HCT116 (cell line): ENCODE measurements at regions not wholly inside any gene's neighbourhood (a gene's known extent, or its start where the extent isn't known, plus 50 kb on each side); places are given as distances from the start of the nearest gene placed in this dataset.

Source experiments
- ATAC-seq: fragments of 200-7000 bp; cut with Tn5 transposase; 2 replicates; pipeline ENCODE4 v1.9.1; 2020; ENCODE audit warnings: mild to moderate bottlenecking, moderate library complexity
- BruUV-seq: library from RNA; stranded (reverse); fragments of 400-500 nt; replicated peaks from 2 replicates; lab custom pipeline; 2021; lab: Mats Ljungman, UMichigan
- CTCF ChIA-PET: fragments of 300-600 bp; sonication (Branson Sonifier 250); formaldehyde crosslinking; loops from one replicate; lab custom pipeline; 2021; ENCODE audit warnings: antibody characterized with exemption; lab: Charles Lee
- POLR2A ChIA-PET: fragments of 300-600, 350-600 bp; sonication (Branson Sonifier 250); formaldehyde crosslinking; loops from one replicate; lab custom pipeline; 2021; ENCODE audit warnings: antibody characterized with exemption; lab: Charles Lee
- RAD21 ChIA-PET, 2 experiments: fragments of 300-600 bp; sonication (Branson Sonifier 250); formaldehyde crosslinking; loops; one replicate each; lab custom pipeline; 2023; ENCODE audit warnings: low total read pairs in 2 of 2; ENCODE audit not compliant: uncharacterized antibody in 2 of 2, unreplicated experiment in 2 of 2, low non-redundant PET in 1 of 2; lab: Charles Lee
- DNase-seq: peaks from one replicate; pipeline ENCODE4 v3.0.0-alpha.2; 2010; ENCODE audit warnings: low read depth, low spot score
- H2AFZ ChIP-seq: fragments of 200-600 bp; shearing (Covaris generic), sonication (generic); 2 replicates; pipeline ENCODE4 v1.6.1; 2017; ENCODE audit warnings: low read depth, mixed run types, mixed read lengths, antibody characterized with exemption, low read length; ENCODE audit not compliant: poor library complexity, severe bottlenecking
- H3K27ac ChIP-seq: 2 replicates; pipeline ENCODE4 v1.5.1; 2012; ENCODE audit warnings: low read depth, low read length
- H3K27me3 ChIP-seq: fragments of 200-600 bp; sonication (generic); 2 replicates; pipeline ENCODE4 v1.6.1; 2016; ENCODE audit warnings: mixed run types, low read length, mixed read lengths; ENCODE audit not compliant: insufficient read depth
- H3K36me3 ChIP-seq, 2 experiments: fragments of 200-500 bp in 1 of 2; fragments of 200-600 bp in 1 of 2; sonication (Bioruptor generic) in 1 of 2; sonication (generic) in 1 of 2; 2 replicates each; pipeline versions ENCODE4 v1.5.1 to v1.6.1; 2014 to 2016; ENCODE audit warnings: low read length in 2 of 2, inconsistent platforms in 1 of 2, mixed read lengths in 1 of 2, mixed run types in 1 of 2; ENCODE audit not compliant: insufficient read depth in 2 of 2, control insufficient read depth in 1 of 2
- H3K4me1 ChIP-seq, 2 experiments: fragments of 200-600 bp in 1 of 2; sonication (generic) in 1 of 2; 2 replicates each; pipeline versions ENCODE4 v1.5.1 to v1.6.1; 2012 to 2017; ENCODE audit warnings: low read length in 2 of 2, inconsistent platforms in 1 of 2, mild to moderate bottlenecking in 1 of 2, mixed read lengths in 1 of 2, mixed run types in 1 of 2, moderate library complexity in 1 of 2; ENCODE audit not compliant: insufficient read depth in 2 of 2, control insufficient read depth in 1 of 2
- H3K4me2 ChIP-seq: fragments of 200-600 bp; sonication (generic); 2 replicates; pipeline ENCODE4 v1.6.1; 2017; ENCODE audit warnings: mixed run types, low read length, mixed read lengths
- H3K4me3 ChIP-seq, 2 experiments: fragments of 200-600 bp in 1 of 2; sonication (generic) in 1 of 2; replicated peaks in 1 of 2; 2 replicates each; pipeline ENCODE4 v1.5.1; 2011 to 2016; ENCODE audit warnings: low read length in 2 of 2, control low read depth in 1 of 2, low read depth in 1 of 2, mild to moderate bottlenecking in 1 of 2, mixed read lengths in 1 of 2, mixed run types in 1 of 2
- H3K79me2 ChIP-seq: fragments of 200-600 bp; sonication (generic); 2 replicates; pipeline ENCODE4 v1.6.1; 2017; ENCODE audit warnings: mild to moderate bottlenecking, mixed run types, low read length, moderate library complexity, mixed read lengths; ENCODE audit not compliant: insufficient read depth
- H3K9ac ChIP-seq: fragments of 200-600 bp; sonication (generic); 2 replicates; pipeline ENCODE4 v1.6.1; 2016; ENCODE audit warnings: low read length, mixed read lengths
- H3K9me2 ChIP-seq: fragments of 200-600 bp; sonication (generic), shearing (Covaris generic); 2 replicates; pipeline ENCODE4 v1.6.1; 2017; ENCODE audit warnings: mixed run types, mild to moderate bottlenecking, moderate library complexity; ENCODE audit not compliant: insufficient read depth
- H3K9me3 ChIP-seq, 2 experiments: fragments of 200-500 bp in 1 of 2; fragments of 200-600 bp in 1 of 2; sonication (Bioruptor generic) in 1 of 2; sonication (generic) in 1 of 2; 2 replicates each; pipeline ENCODE4 v1.6.1; 2014 to 2017; ENCODE audit warnings: low read length in 2 of 2, mixed read lengths in 2 of 2, inconsistent platforms in 1 of 2, low read depth in 1 of 2, mild to moderate bottlenecking in 1 of 2, mixed run types in 1 of 2, moderate library complexity in 1 of 2; ENCODE audit not compliant: control insufficient read depth in 1 of 2, insufficient read depth in 1 of 2
- H4K20me1 ChIP-seq: fragments of 200-600 bp; sonication (generic), shearing (Covaris generic); 2 replicates; pipeline ENCODE4 v1.6.1; 2017; ENCODE audit warnings: mixed run types, mild to moderate bottlenecking, moderate library complexity; ENCODE audit not compliant: insufficient read depth
- CEBPB ChIP-seq: IDR thresholded peaks from 2 replicates; pipeline ENCODE4 v1.6.1; 2012; ENCODE audit warnings: low read depth
- CTCF ChIP-seq, 3 experiments: fragments of 200-600 bp in 1 of 3; sonication (generic) in 1 of 3; IDR thresholded peaks in 2 of 3; conservative IDR thresholded peaks in 1 of 3; 2 replicates each; pipeline ENCODE4 v1.5.1; 2012 to 2017; ENCODE audit warnings: low read depth in 2 of 3, low read length in 2 of 3, antibody characterized with exemption in 1 of 3, borderline replicate concordance in 1 of 3, control low read depth in 1 of 3, mild to moderate bottlenecking in 1 of 3, mixed read lengths in 1 of 3, mixed run types in 1 of 3, moderate library complexity in 1 of 3; ENCODE audit not compliant: insufficient read depth in 1 of 3
- ELF1 ChIP-seq: IDR thresholded peaks from 2 replicates; pipeline ENCODE4 v1.6.1; 2012; ENCODE audit warnings: low read depth, borderline replicate concordance
- EZH2 ChIP-seq: fragments of 200-600 bp; sonication (generic); IDR thresholded peaks from 2 replicates; pipeline ENCODE4 v1.6.1; 2017; ENCODE audit warnings: antibody characterized with exemption, mixed run types
- EZH2phosphoT487 ChIP-seq: fragments of 200-600 bp; IDR thresholded peaks from 2 replicates; pipeline ENCODE4 v1.6.1; 2018; ENCODE audit warnings: antibody characterized with exemption, borderline replicate concordance
- FOSL1 ChIP-seq: IDR thresholded peaks from 2 replicates; pipeline ENCODE4 v1.6.1; 2012; ENCODE audit warnings: low read depth
- MAX ChIP-seq: IDR thresholded peaks from 2 replicates; pipeline ENCODE4 v1.6.1; 2012
- POLR2A ChIP-seq: IDR thresholded peaks from 2 replicates; pipeline ENCODE4 v1.7.0; 2011; ENCODE audit warnings: borderline replicate concordance; ENCODE audit not compliant: insufficient read depth, insufficient read length; ENCODE audit errors: extremely low read depth
- POLR2AphosphoS5 ChIP-seq: IDR thresholded peaks from 2 replicates; pipeline ENCODE4 v1.6.1; 2011; ENCODE audit warnings: mild to moderate bottlenecking, low read depth, low read length, moderate library complexity
- RAD21 ChIP-seq: IDR thresholded peaks from 2 replicates; pipeline ENCODE4 v1.6.1; 2012; ENCODE audit warnings: low read depth, mild to moderate bottlenecking
- SIN3A ChIP-seq: IDR thresholded peaks from 2 replicates; pipeline ENCODE4 v1.6.1; 2012; ENCODE audit warnings: low read depth
- SP1 ChIP-seq: IDR thresholded peaks from 2 replicates; pipeline ENCODE4 v1.6.1; 2012; ENCODE audit warnings: low read depth
- TCF7L2 ChIP-seq: IDR thresholded peaks from 2 replicates; pipeline ENCODE4 v1.7.0; 2011; ENCODE audit warnings: borderline replicate concordance, inconsistent platforms; ENCODE audit not compliant: insufficient read depth, insufficient read length; ENCODE audit errors: extremely low read depth
- ZFX ChIP-seq: fragments of 450-650 bp; IDR thresholded peaks from 2 replicates; pipeline ENCODE4 v1.6.1; 2017
- ZNF274 ChIP-seq: fragments of 200-500 bp; sonication (Bioruptor generic); IDR thresholded peaks from 2 replicates; pipeline ENCODE4 v1.6.1; 2014; ENCODE audit warnings: mild to moderate bottlenecking, low read depth, low read length, inconsistent platforms
- intact Hi-C: fragments of 100-400 bp; cut with micrococcal nuclease; formaldehyde crosslinking; loops from 2 replicates; pipeline ENCODE4 v1.10.0; 2022
- TF ChIP-seq, protein P1 (sequence below): IDR thresholded peaks from 2 replicates; pipeline ENCODE4 v1.6.1; 2012
- TF ChIP-seq, protein P2 (sequence below): IDR thresholded peaks from 2 replicates; pipeline ENCODE4 v1.6.1; 2011; ENCODE audit warnings: mild to moderate bottlenecking, low read length, moderate library complexity; ENCODE audit not compliant: insufficient replicate concordance; ENCODE audit errors: extremely low read depth

DNA sequence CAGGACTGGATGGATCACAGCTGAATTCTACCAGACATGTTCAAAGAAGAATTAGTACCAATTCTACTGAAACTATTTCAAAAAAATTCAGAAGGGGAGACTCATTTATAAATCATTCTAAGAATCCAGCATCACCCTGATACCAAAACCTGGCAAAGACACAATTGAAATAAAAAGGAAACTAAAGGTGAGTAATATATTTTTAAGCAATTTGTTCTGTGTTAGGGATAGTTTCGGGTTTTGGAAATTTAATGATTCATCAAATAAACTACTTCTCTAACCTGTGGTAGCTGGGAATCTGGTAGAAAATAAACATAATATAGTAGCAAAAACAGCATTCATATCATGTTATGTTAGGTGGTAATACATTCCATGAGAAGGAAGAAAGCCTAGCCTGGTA lies 662.2 kb upstream of the BOD1L1 start:
- intact Hi-C loops, result no loop called here
- peaks cover 3 to 21% of the 10 kb centered on the region in 2 experiments; a peak in 3 of 4 replicates for H3K9me3 ChIP-seq
- H3K9me2 ChIP-seq, result no peaks in the 10 kb centered on the region
- TF ChIP-seq TCF7L2, result no peak
- no peak for TF ChIP-seq SIN3A
- TF ChIP-seq POLR2A, result no peak
- no peak for TF ChIP-seq CEBPB
- no peak for TF ChIP-seq ZFX
- TF ChIP-seq POLR2AphosphoS5, result no peak
- TF ChIP-seq FOSL1, result no peak
- no peak for TF ChIP-seq CTCF (IDR thresholded peaks at IDR 0.05 in 2 of 3, conservative IDR thresholded peaks at IDR 0.05 in 1 of 3; ENCODE audit: borderline replicate concordance in 1 of 3, insufficient read depth in 1 of 3, low read depth in 2 of 3, low read length in 2 of 3)
- TF ChIP-seq, protein P1, sequence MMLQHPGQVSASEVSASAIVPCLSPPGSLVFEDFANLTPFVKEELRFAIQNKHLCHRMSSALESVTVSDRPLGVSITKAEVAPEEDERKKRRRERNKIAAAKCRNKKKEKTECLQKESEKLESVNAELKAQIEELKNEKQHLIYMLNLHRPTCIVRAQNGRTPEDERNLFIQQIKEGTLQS, result no peak
- TF ChIP-seq ZNF274, result no peak
- no peak for TF ChIP-seq MAX
- TF ChIP-seq SP1, result no peak
- TF ChIP-seq RAD21, result no peak
- TF ChIP-seq, protein P2, sequence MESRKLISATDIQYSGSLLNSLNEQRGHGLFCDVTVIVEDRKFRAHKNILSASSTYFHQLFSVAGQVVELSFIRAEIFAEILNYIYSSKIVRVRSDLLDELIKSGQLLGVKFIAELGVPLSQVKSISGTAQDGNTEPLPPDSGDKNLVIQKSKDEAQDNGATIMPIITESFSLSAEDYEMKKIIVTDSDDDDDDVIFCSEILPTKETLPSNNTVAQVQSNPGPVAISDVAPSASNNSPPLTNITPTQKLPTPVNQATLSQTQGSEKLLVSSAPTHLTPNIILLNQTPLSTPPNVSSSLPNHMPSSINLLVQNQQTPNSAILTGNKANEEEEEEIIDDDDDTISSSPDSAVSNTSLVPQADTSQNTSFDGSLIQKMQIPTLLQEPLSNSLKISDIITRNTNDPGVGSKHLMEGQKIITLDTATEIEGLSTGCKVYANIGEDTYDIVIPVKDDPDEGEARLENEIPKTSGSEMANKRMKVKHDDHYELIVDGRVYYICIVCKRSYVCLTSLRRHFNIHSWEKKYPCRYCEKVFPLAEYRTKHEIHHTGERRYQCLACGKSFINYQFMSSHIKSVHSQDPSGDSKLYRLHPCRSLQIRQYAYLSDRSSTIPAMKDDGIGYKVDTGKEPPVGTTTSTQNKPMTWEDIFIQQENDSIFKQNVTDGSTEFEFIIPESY, result no peak
- TF ChIP-seq EZH2, result no peak
- no peak for TF ChIP-seq EZH2phosphoT487
- TF ChIP-seq ELF1, result no peak
- no peaks in the 10 kb centered on the region for H3K4me1 ChIP-seq
- no peak for DNase-seq
- no peak overlapping the region for H3K4me2 ChIP-seq
- H3K36me3 ChIP-seq, result no peaks in the 10 kb centered on the region
- BruUV-seq, result no TSS peak
- H3K27ac ChIP-seq, result no peak overlapping the region
- no peak overlapping the region for H3K4me3 ChIP-seq
- POLR2A ChIA-PET, result no interaction called here
- H4K20me1 ChIP-seq, result no peaks in the 10 kb centered on the region
- no peaks in the 10 kb centered on the region for H3K79me2 ChIP-seq
- CTCF ChIA-PET, result no interaction called here
- no peak overlapping the region for H2AFZ ChIP-seq
- no peak overlapping the region for H3K9ac ChIP-seq
- RAD21 ChIA-PET, result no interaction called here
- no peak for ATAC-seq
- H3K27me3 ChIP-seq, result no peaks in the 10 kb centered on the region
